GM19324 (cell line): ENCODE measurements at regions not wholly inside any gene's neighbourhood (a gene's known extent, or its start where the extent isn't known, plus 50 kb on each side); places are given as distances from the start of the nearest gene placed in this dataset.

ENCODE experiments used
- ATAC-seq: cut with Tn5 transposase; IDR thresholded peaks from one replicate; pipeline ENCODE4 v1.9.1; 2021; ENCODE audit warnings: mild to moderate bottlenecking, moderate library complexity; ENCODE audit not compliant: unreplicated experiment, low FRiP score

GRCh38 chr1:55426619-55427018, 211.5 kb upstream of the USP24 start:
- no peak for ATAC-seq

- ATAC-seq, result no peak
Observed at GRCh38 chr1:55426156-55426555, 211.0 kb upstream of the USP24 start.

GRCh38 chr1:55425310-55425930, 210.3 kb upstream of the USP24 start:
- no peak for ATAC-seq

GRCh38 chr1:55423376-55423775, 208.2 kb upstream of the USP24 start:
- ATAC-seq, result no peak

GRCh38 chr1:55420929-55421716, 206.0 kb upstream of the USP24 start:
- ATAC-seq, result no peak

GRCh38 chr1:55420026-55420425, 204.9 kb upstream of the USP24 start:
- no peak for ATAC-seq

- ATAC-seq, result no peak
Observed at GRCh38 chr1:55418208-55419000, 203.2 kb upstream of the USP24 start.

- ATAC-seq, result no peak
Observed at GRCh38 chr1:55416164-55416842, 201.1 kb upstream of the USP24 start.

GRCh38 chr1:55413286-55413685, 198.1 kb upstream of the USP24 start:
- ATAC-seq, result no peak

- no peak for ATAC-seq
Observed at GRCh38 chr1:55412060-55412459, 196.9 kb upstream of the USP24 start.

GRCh38 chr1:55402671-55403464, 187.7 kb upstream of the USP24 start:
- ATAC-seq, result no peak

- ATAC-seq, result no peak
Observed at GRCh38 chr1:55402142-55402541, 187.0 kb upstream of the USP24 start.

- no peak for ATAC-seq
Observed at GRCh38 chr1:55400508-55400907, 185.3 kb upstream of the USP24 start.

- ATAC-seq, result no peak
Observed at GRCh38 chr1:55399346-55399745, 184.2 kb upstream of the USP24 start.

- no peak for ATAC-seq
Observed at GRCh38 chr1:55396381-55396891, 181.3 kb upstream of the USP24 start.

- no peak for ATAC-seq
Observed at GRCh38 chr1:55388960-55389359, 173.8 kb upstream of the USP24 start.

GRCh38 chr1:55387145-55387544, 172.0 kb upstream of the USP24 start:
- ATAC-seq, result no peak

- no peak for ATAC-seq
Observed at GRCh38 chr1:55386456-55386855, 171.3 kb upstream of the USP24 start.

GRCh38 chr1:55385402-55386018, 170.3 kb upstream of the USP24 start:
- ATAC-seq, result no peak
